ENCODE measurements at regions not wholly inside any gene's neighbourhood (a gene's known extent, or its start where the extent isn't known, plus 50 kb on each side); places are given as distances from the start of the nearest gene placed in this dataset.

- no peak for TF ChIP-seq CTCF (IDR thresholded peaks at IDR 0.05)
- no peak for TF ChIP-seq POLR2A (IDR thresholded peaks at IDR 0.05)
Measured at GRCh38 chr9:88936668-88937067, 54.6 kb upstream of the S1PR3 start.

Measured in ovary (tissue), 3 donors.